SJSA1 (cell line): ENCODE measurements at regions not wholly inside any gene's neighbourhood (a gene's known extent, or its start where the extent isn't known, plus 50 kb on each side); places are given as distances from the start of the nearest gene placed in this dataset.

Source experiments
- DNase-seq, 2 experiments: peaks; one replicate each; pipeline ENCODE4 v3.0.0-alpha.2; 2015 to 2020; ENCODE audit warnings: low spot score in 2 of 2, low read depth in 1 of 2
- H3K27ac ChIP-seq: fragments of 250-450 bp; sonication (Bioruptor Pico); 2 replicates; pipeline ENCODE4 v1.5.1; 2020; ENCODE audit warnings: mild to moderate bottlenecking, moderate library complexity
- H3K27me3 ChIP-seq: fragments of 250-450 bp; sonication (Bioruptor Pico); replicated peaks from 2 replicates; pipeline ENCODE4 v1.5.1; 2020; ENCODE audit warnings: mild to moderate bottlenecking, moderate library complexity
- H3K36me3 ChIP-seq: fragments of 250-450 bp; sonication (Bioruptor Pico); 2 replicates; pipeline ENCODE4 v1.5.1; 2020; ENCODE audit warnings: mild to moderate bottlenecking
- H3K4me1 ChIP-seq: fragments of 250-450 bp; sonication (Bioruptor Pico); replicated peaks from 2 replicates; pipeline ENCODE4 v1.6.1; 2021; ENCODE audit warnings: mild to moderate bottlenecking
- H3K4me3 ChIP-seq: fragments of 250-450 bp; sonication (Bioruptor Pico); 2 replicates; pipeline ENCODE4 v1.5.1; 2020; ENCODE audit warnings: mild to moderate bottlenecking
- H3K9me3 ChIP-seq: fragments of 250-450 bp; sonication (Bioruptor Pico); replicated peaks from 2 replicates; pipeline ENCODE4 v1.5.1; 2020; ENCODE audit warnings: mild to moderate bottlenecking

- Histone ChIP-seq H3K4me3 (no peak overlapping the region), H3K36me3 (no peaks in the 10 kb centered on the region), H3K9me3 (no peaks in the 10 kb centered on the region), H3K27ac (peak overlapping the region; percentile 88), H3K4me1 (peaks cover 36% of the 10 kb centered on the region), H3K27me3 (no peaks in the 10 kb centered on the region)
- DNase-seq: no peak
These were observed 55.2 kb upstream of the ACTBL2 start for GRCh38 chr5:57537811-57538210.

GRCh38 chr5:57532513-57533497, 50.2 kb upstream of the ACTBL2 start:
- no peaks in the 10 kb centered on the region for H3K9me3 ChIP-seq
- H3K4me3 ChIP-seq: no peak overlapping the region
- no peak overlapping the region; the same call in 1 of the 2 replicates for H3K27ac ChIP-seq
- DNase-seq: peak in 1 of 2 experiments; percentile 48
- no peaks in the 10 kb centered on the region for H3K27me3 ChIP-seq
- H3K36me3 ChIP-seq: no peaks in the 10 kb centered on the region
- peaks cover 19% of the 10 kb centered on the region for H3K4me1 ChIP-seq
